GM12864 (cell line): ENCODE measurements at regions not wholly inside any gene's neighbourhood (a gene's known extent, or its start where the extent isn't known, plus 50 kb on each side); places are given as distances from the start of the nearest gene placed in this dataset.

Source experiments
- DNase-seq: peaks from one replicate; pipeline ENCODE4 v3.0.0-alpha.2; 2011; ENCODE audit warnings: low read depth
- H3K4me3 ChIP-seq: 2 replicates; pipeline ENCODE4 v1.5.1; 2011; ENCODE audit warnings: mild to moderate bottlenecking, low read depth, low read length, control low read depth
- TF ChIP-seq, protein P1 (sequence below): IDR thresholded peaks from 2 replicates; pipeline ENCODE4 v1.5.1; 2011; ENCODE audit warnings: low read depth, mild to moderate bottlenecking, moderate library complexity, low read length, control low read depth, inconsistent platforms; ENCODE audit errors: missing control alignments

DNA sequence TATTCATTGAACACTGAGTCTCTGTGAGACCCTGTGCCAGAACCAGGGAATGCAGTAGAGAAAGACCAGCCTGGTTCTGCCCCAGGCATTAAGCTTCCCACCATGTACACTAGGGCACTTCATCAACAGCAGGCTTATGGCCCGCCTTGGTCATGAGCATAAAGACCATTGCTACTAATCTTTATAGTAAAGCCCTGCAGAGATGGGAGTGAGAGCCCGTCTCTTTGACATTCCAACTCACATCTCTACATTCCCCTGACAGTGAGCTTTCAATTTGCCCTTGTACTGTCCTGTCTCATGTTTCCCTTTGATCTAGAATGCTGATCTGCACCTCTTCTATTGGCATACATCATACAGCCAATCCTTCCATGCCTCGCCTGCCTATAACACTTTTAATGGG is 211.8 kb upstream of the ARL4C start:
- TF ChIP-seq, protein P1, sequence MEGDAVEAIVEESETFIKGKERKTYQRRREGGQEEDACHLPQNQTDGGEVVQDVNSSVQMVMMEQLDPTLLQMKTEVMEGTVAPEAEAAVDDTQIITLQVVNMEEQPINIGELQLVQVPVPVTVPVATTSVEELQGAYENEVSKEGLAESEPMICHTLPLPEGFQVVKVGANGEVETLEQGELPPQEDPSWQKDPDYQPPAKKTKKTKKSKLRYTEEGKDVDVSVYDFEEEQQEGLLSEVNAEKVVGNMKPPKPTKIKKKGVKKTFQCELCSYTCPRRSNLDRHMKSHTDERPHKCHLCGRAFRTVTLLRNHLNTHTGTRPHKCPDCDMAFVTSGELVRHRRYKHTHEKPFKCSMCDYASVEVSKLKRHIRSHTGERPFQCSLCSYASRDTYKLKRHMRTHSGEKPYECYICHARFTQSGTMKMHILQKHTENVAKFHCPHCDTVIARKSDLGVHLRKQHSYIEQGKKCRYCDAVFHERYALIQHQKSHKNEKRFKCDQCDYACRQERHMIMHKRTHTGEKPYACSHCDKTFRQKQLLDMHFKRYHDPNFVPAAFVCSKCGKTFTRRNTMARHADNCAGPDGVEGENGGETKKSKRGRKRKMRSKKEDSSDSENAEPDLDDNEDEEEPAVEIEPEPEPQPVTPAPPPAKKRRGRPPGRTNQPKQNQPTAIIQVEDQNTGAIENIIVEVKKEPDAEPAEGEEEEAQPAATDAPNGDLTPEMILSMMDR = no peak
- H3K4me3 ChIP-seq = no peak overlapping the region
- no peak for DNase-seq

- TF ChIP-seq, protein P1 = no peak
- H3K4me3 ChIP-seq = no peak overlapping the region
- DNase-seq = no peak
Observed at GRCh38 chr2:234708091-234708683, 211.3 kb upstream of the ARL4C start.

DNA sequence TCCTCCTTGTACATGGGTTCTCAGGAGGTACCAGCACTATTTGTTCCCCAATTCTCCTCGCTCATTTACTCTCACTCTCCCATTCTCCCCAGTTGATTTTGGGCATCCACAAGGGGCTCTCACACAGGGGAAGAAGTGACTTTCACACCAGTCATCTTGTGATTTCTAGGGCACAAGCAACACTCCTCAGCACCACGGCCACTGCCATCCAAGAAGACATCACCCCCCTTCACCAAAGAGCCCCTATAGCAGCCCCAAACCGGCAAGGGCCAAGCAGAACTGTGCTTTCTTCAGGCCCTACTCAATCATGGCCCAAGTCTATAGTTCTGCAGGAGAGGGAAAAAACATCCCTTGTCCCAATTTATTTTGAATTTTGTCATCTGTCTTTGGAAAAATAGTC is 209.2 kb upstream of the ARL4C start:
- H3K4me3 ChIP-seq = no peak overlapping the region
- TF ChIP-seq, protein P1 = no peak
- DNase-seq = no peak

DNA sequence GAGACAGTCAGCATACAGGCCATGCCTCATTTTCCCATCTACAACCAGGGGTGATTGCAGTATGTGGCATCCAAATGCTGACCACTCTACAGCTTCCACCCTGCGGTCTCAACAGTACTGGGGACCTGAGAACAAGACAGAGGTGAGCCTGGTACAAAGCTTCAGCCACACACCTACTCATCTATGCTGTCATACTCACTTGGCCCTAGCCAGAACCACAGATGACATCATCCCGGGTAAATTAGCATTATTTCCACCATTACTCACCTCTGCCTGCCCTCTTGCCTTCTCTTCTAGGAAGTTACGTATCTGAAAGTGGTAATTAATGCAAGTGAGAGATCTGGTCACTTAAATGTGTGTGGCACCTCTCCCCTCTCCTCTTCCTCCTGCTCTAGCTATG is 208.2 kb upstream of the ARL4C start:
- TF ChIP-seq, protein P1 = no peak
- DNase-seq = no peak
- H3K4me3 ChIP-seq = no peak overlapping the region

- H3K4me3 ChIP-seq = no peak overlapping the region
- TF ChIP-seq, protein P1 = no peak
- DNase-seq = no peak
Observed at GRCh38 chr2:234703258-234703657, 206.4 kb upstream of the ARL4C start.

GRCh38 chr2:234702731-234703225 is 205.9 kb upstream of the ARL4C start:
- no peak for DNase-seq
- H3K4me3 ChIP-seq = no peak overlapping the region
- TF ChIP-seq, protein P1 = no peak

- no peak for DNase-seq
- H3K4me3 ChIP-seq = no peak overlapping the region
- TF ChIP-seq, protein P1 = no peak
Observed at GRCh38 chr2:234701841-234702240, 205.0 kb upstream of the ARL4C start.
